ENCODE measurements at regions not wholly inside any gene's neighbourhood (a gene's known extent, or its start where the extent isn't known, plus 50 kb on each side); places are given as distances from the start of the nearest gene placed in this dataset.

DNA sequence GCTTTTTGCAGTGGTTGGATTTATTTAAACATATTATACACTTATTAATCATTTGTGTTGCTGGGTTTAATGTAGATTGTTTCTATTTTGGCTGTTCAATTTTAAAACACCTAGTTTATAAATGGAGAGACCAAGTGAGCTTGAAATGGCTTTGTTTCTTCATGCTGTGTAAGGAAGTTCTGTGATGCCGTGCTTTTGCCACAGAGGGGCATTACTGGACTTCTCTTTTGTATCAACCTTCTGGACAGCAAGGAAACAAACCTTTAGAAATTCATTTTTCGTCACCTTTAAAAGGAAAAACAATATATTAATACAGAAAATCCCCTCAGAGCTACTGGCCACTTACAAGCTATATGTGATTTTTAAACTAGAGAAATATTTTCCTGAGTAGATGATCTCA lies 81.9 kb downstream of the DMRTA1 start:
- peak; percentile 29 for TF ChIP-seq CTCF (IDR thresholded peaks at IDR 0.05)
- TF ChIP-seq ZFX (IDR thresholded peaks at IDR 0.05; ENCODE audit: borderline replicate concordance), result no peak
